ENCODE measurements at regions not wholly inside any gene's neighbourhood (a gene's known extent, or its start where the extent isn't known, plus 50 kb on each side); places are given as distances from the start of the nearest gene placed in this dataset.

- TF ChIP-seq CTCF (IDR thresholded peaks at IDR 0.05; ENCODE audit: low read depth, low read length, poor library complexity, severe bottlenecking): no peak
- no peak for TF ChIP-seq EZH2phosphoT487 (IDR thresholded peaks at IDR 0.05; ENCODE audit: borderline replicate concordance, low read length)
Observed at GRCh38 chr3:194879991-194880939, 194.6 kb downstream of the FAM43A start.

All from DOHH2 (cell line).